Fibroblast of skin of scalp (primary cell): ENCODE measurements at regions not wholly inside any gene's neighbourhood (a gene's known extent, or its start where the extent isn't known, plus 50 kb on each side); places are given as distances from the start of the nearest gene placed in this dataset.
A peak's percentile ranks its signal among the peaks of the same experiment; 100 is the strongest.

Source experiments
- DNase-seq: peaks from one replicate; pipeline ENCODE4 v3.0.0-alpha.2; 2013

GRCh38 chr12:47558625-47559345, 147.0 kb downstream of the RPAP3 start:
- no peak for DNase-seq

- DNase-seq: no peak
These were observed 148.4 kb downstream of the RPAP3 start for GRCh38 chr12:47557386-47557785.

- no peak for DNase-seq
These were observed 149.4 kb downstream of the RPAP3 start for GRCh38 chr12:47556261-47557030.

GRCh38 chr12:47554046-47554653, 151.7 kb downstream of the RPAP3 start:
- DNase-seq: no peak

- DNase-seq: no peak
These were observed 152.6 kb downstream of the RPAP3 start for GRCh38 chr12:47553266-47553665.

GRCh38 chr12:47551426-47551851, 154.4 kb downstream of the RPAP3 start:
- no peak for DNase-seq

- DNase-seq: no peak
These were observed 156.6 kb downstream of the RPAP3 start for GRCh38 chr12:47549258-47549657.

GRCh38 chr12:47548401-47548800, 157.4 kb downstream of the RPAP3 start:
- DNase-seq: no peak

GRCh38 chr12:47547077-47547476, 158.8 kb downstream of the RPAP3 start:
- peak; percentile 40 for DNase-seq

- DNase-seq: no peak
These were observed 159.8 kb downstream of the RPAP3 start for GRCh38 chr12:47545938-47546609.

- DNase-seq: peak; percentile 23
These were observed 171.1 kb downstream of the RPAP3 start for GRCh38 chr12:47534695-47535094.

- no peak for DNase-seq
These were observed 175.8 kb downstream of the RPAP3 start for GRCh38 chr12:47530050-47530449.

GRCh38 chr12:47527816-47528215, 178.0 kb downstream of the RPAP3 start:
- peak; percentile 50 for DNase-seq

- DNase-seq: no peak
These were observed 185.8 kb downstream of the RPAP3 start for GRCh38 chr12:47520029-47520428.

GRCh38 chr12:47517122-47517521, 188.7 kb downstream of the RPAP3 start:
- DNase-seq: no peak

GRCh38 chr12:47509398-47509851, 196.4 kb downstream of the RPAP3 start:
- DNase-seq: peak; percentile 23

GRCh38 chr12:47507221-47507620, 198.6 kb downstream of the RPAP3 start:
- DNase-seq: no peak

- DNase-seq: peak; percentile 53
These were observed 200.9 kb downstream of the RPAP3 start for GRCh38 chr12:47504775-47505446.

- no peak for DNase-seq
These were observed 212.0 kb downstream of the RPAP3 start for GRCh38 chr12:47493801-47494200.

GRCh38 chr12:47491516-47492305, 214.1 kb downstream of the RPAP3 start:
- DNase-seq: no peak

GRCh38 chr12:47488888-47489287, 216.9 kb downstream of the RPAP3 start:
- DNase-seq: no peak
